ENCODE measurements at regions not wholly inside any gene's neighbourhood (a gene's known extent, or its start where the extent isn't known, plus 50 kb on each side); places are given as distances from the start of the nearest gene placed in this dataset.

- no peak overlapping the region for H3K27ac Mint-ChIP-seq (ENCODE audit: unreplicated experiment)
- no peaks in the 10 kb centered on the region for H3K4me1 Mint-ChIP-seq (ENCODE audit: low read depth, unreplicated experiment)
- DNase-seq: no peak
- H3K27me3 Mint-ChIP-seq (ENCODE audit: unreplicated experiment): no peaks in the 10 kb centered on the region
- no peak for TF ChIP-seq CTCF (IDR thresholded peaks at IDR 0.05; ENCODE audit: partially characterized antibody, unreplicated experiment)
- H3K9me3 Mint-ChIP-seq (ENCODE audit: unreplicated experiment): no peaks in the 10 kb centered on the region
- H3K36me3 Mint-ChIP-seq (ENCODE audit: unreplicated experiment): no peaks in the 10 kb centered on the region
- no peak overlapping the region for H3K4me3 Mint-ChIP-seq (ENCODE audit: unreplicated experiment)
These were observed 1009.8 kb downstream of the DNAH5 start for GRCh38 chr5:12934722-12935121.

- H3K4me3 Mint-ChIP-seq (ENCODE audit: unreplicated experiment): no peak overlapping the region
- H3K4me1 Mint-ChIP-seq (ENCODE audit: low read depth, unreplicated experiment): no peaks in the 10 kb centered on the region
- DNase-seq: no peak
- peaks cover 2% of the 10 kb centered on the region for H3K9me3 Mint-ChIP-seq (ENCODE audit: unreplicated experiment)
- no peak overlapping the region for H3K27ac Mint-ChIP-seq (ENCODE audit: unreplicated experiment)
- TF ChIP-seq CTCF (IDR thresholded peaks at IDR 0.05; ENCODE audit: partially characterized antibody, unreplicated experiment): no peak
- peaks cover 2% of the 10 kb centered on the region for H3K27me3 Mint-ChIP-seq (ENCODE audit: unreplicated experiment)
- no peaks in the 10 kb centered on the region for H3K36me3 Mint-ChIP-seq (ENCODE audit: unreplicated experiment)
These were observed 1016.3 kb upstream of the CTNND2 start for GRCh38 chr5:12920527-12920926.

- no peak for TF ChIP-seq CTCF (IDR thresholded peaks at IDR 0.05; ENCODE audit: partially characterized antibody, unreplicated experiment)
- H3K36me3 Mint-ChIP-seq (ENCODE audit: unreplicated experiment): no peaks in the 10 kb centered on the region
- no peaks in the 10 kb centered on the region for H3K9me3 Mint-ChIP-seq (ENCODE audit: unreplicated experiment)
- no peak for DNase-seq
- H3K4me1 Mint-ChIP-seq (ENCODE audit: low read depth, unreplicated experiment): no peaks in the 10 kb centered on the region
- H3K27ac Mint-ChIP-seq (ENCODE audit: unreplicated experiment): no peak overlapping the region
- H3K27me3 Mint-ChIP-seq (ENCODE audit: unreplicated experiment): no peaks in the 10 kb centered on the region
- H3K4me3 Mint-ChIP-seq (ENCODE audit: unreplicated experiment): no peak overlapping the region
These were observed 1006.9 kb upstream of the CTNND2 start for GRCh38 chr5:12911156-12911555.

GRCh38 chr5:12910641-12911040, 1006.4 kb upstream of the CTNND2 start:
- Mint-ChIP-seq H3K36me3 (ENCODE audit: unreplicated experiment) (no peaks in the 10 kb centered on the region), H3K4me3 (ENCODE audit: unreplicated experiment) (no peak overlapping the region), H3K9me3 (ENCODE audit: unreplicated experiment) (no peaks in the 10 kb centered on the region), H3K27me3 (ENCODE audit: unreplicated experiment) (no peaks in the 10 kb centered on the region), H3K4me1 (ENCODE audit: low read depth, unreplicated experiment) (no peaks in the 10 kb centered on the region), H3K27ac (ENCODE audit: unreplicated experiment) (no peak overlapping the region)
- no peak for DNase-seq
- TF ChIP-seq CTCF (IDR thresholded peaks at IDR 0.05; ENCODE audit: partially characterized antibody, unreplicated experiment): no peak

GRCh38 chr5:12902611-12903010, 998.4 kb upstream of the CTNND2 start:
- no peak for DNase-seq
- H3K27ac Mint-ChIP-seq (ENCODE audit: unreplicated experiment): no peak overlapping the region
- H3K9me3 Mint-ChIP-seq (ENCODE audit: unreplicated experiment): no peaks in the 10 kb centered on the region
- no peaks in the 10 kb centered on the region for H3K27me3 Mint-ChIP-seq (ENCODE audit: unreplicated experiment)
- TF ChIP-seq CTCF (IDR thresholded peaks at IDR 0.05; ENCODE audit: partially characterized antibody, unreplicated experiment): no peak
- no peaks in the 10 kb centered on the region for H3K36me3 Mint-ChIP-seq (ENCODE audit: unreplicated experiment)
- H3K4me3 Mint-ChIP-seq (ENCODE audit: unreplicated experiment): no peak overlapping the region
- H3K4me1 Mint-ChIP-seq (ENCODE audit: low read depth, unreplicated experiment): peaks cover 3% of the 10 kb centered on the region
